22Rv1 (cell line): ENCODE measurements at regions not wholly inside any gene's neighbourhood (a gene's known extent, or its start where the extent isn't known, plus 50 kb on each side); places are given as distances from the start of the nearest gene placed in this dataset.

Experiments used
- H3K27ac ChIP-seq: fragments of 450-650 bp; 2 replicates; pipeline ENCODE4 v1.5.1; 2017
- ZFX ChIP-seq: fragments of 450-650 bp; IDR thresholded peaks from 2 replicates; pipeline ENCODE4 v1.6.1; 2017; ENCODE audit warnings: antibody characterized with exemption, borderline replicate concordance
- TF ChIP-seq, protein P1 (sequence below): fragments of 450-650 bp; IDR thresholded peaks from 2 replicates; pipeline ENCODE4 v1.5.1; 2017; ENCODE audit warnings: mild to moderate bottlenecking

DNA sequence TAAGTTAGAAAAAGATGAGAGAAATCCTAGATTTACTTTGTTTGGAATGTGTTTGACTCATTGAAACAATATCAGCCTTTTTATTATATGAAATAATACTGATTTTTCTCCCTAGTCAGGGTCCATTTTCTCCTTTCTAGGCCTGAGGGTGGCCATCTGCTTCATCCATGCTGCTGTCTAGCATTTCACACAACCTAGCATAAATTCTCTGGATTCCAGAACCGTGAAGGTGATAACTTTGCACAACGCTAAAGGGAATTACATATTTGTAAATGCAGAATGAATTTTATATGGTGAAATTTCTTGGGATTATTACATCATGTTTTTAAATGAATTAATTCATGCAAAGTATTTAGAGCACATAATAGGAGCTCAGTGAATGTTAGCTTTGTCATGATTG lies 505.1 kb downstream of the INHBA start:
- no peak overlapping the region for H3K27ac ChIP-seq
- TF ChIP-seq ZFX = no peak
- TF ChIP-seq, protein P1, sequence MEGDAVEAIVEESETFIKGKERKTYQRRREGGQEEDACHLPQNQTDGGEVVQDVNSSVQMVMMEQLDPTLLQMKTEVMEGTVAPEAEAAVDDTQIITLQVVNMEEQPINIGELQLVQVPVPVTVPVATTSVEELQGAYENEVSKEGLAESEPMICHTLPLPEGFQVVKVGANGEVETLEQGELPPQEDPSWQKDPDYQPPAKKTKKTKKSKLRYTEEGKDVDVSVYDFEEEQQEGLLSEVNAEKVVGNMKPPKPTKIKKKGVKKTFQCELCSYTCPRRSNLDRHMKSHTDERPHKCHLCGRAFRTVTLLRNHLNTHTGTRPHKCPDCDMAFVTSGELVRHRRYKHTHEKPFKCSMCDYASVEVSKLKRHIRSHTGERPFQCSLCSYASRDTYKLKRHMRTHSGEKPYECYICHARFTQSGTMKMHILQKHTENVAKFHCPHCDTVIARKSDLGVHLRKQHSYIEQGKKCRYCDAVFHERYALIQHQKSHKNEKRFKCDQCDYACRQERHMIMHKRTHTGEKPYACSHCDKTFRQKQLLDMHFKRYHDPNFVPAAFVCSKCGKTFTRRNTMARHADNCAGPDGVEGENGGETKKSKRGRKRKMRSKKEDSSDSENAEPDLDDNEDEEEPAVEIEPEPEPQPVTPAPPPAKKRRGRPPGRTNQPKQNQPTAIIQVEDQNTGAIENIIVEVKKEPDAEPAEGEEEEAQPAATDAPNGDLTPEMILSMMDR = no peak

DNA sequence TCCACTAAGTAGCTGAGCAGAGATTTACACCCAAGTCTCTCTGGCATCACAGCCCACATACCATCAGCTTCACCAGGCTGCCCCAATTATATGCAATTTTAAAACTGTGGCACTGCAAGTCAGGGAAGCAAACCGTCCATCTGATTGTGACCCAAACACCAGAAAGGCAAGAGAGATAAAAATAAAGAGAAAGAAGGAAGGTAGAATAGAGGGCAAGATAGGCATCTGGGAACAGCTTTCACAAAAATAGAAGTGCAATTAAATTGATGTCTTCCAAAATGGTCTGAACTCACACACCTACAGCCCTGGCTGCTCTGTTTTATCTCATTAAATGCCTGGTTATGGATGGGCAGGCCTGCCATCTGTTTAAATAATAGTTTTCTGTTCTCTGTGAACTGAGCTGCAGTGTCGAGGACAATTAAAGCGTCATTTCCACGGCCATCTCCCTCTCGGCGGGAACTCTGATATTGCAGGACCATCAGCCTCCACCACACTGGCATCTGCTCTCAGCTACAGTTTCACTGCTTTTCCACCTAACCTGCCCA lies 509.1 kb downstream of the INHBA start:
- H3K27ac ChIP-seq = no peak overlapping the region
- TF ChIP-seq ZFX = no peak
- TF ChIP-seq, protein P1 = no peak

DNA sequence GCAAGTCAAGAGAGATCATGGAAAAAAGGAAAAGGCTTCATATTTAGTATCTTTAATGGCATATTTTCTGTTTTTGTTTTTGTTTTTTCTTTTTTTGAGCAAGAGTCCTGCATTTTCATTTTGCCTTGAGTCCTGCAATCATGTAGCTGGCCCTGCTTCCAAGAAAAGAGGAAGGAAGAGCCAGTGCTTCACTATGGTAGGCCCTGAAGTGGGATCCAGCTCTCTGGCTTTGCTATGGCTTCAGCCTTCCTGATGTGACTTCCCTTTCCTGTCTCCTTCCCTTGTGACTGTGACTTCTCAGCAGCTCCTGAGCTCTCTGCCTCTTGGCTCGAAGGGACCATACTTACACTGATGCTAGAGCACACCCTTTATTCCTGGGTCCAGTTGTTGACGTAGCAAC lies 512.3 kb downstream of the INHBA start:
- TF ChIP-seq ZFX = no peak
- TF ChIP-seq, protein P1 = no peak
- H3K27ac ChIP-seq = no peak overlapping the region

DNA sequence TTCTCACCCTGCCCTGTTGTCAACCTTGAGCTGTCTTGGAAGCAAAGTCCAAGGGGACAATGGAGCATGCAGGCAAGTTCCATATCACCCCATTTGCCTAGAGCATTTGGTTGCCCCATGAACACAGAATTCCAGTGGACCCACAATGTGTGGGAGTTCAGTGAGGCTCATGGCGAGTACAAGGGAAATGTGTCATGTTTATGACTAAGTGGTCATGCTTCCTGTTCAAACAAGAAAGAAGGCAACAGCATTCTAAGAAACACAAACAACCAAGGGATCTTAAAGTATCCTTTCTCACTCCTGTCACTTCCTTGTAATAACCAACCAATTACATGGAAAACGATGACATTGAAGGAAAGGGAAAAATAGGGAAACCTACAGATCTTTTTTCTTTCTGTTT lies 513.0 kb downstream of the INHBA start:
- no peak for TF ChIP-seq ZFX
- TF ChIP-seq, protein P1 = no peak
- no peak overlapping the region for H3K27ac ChIP-seq

DNA sequence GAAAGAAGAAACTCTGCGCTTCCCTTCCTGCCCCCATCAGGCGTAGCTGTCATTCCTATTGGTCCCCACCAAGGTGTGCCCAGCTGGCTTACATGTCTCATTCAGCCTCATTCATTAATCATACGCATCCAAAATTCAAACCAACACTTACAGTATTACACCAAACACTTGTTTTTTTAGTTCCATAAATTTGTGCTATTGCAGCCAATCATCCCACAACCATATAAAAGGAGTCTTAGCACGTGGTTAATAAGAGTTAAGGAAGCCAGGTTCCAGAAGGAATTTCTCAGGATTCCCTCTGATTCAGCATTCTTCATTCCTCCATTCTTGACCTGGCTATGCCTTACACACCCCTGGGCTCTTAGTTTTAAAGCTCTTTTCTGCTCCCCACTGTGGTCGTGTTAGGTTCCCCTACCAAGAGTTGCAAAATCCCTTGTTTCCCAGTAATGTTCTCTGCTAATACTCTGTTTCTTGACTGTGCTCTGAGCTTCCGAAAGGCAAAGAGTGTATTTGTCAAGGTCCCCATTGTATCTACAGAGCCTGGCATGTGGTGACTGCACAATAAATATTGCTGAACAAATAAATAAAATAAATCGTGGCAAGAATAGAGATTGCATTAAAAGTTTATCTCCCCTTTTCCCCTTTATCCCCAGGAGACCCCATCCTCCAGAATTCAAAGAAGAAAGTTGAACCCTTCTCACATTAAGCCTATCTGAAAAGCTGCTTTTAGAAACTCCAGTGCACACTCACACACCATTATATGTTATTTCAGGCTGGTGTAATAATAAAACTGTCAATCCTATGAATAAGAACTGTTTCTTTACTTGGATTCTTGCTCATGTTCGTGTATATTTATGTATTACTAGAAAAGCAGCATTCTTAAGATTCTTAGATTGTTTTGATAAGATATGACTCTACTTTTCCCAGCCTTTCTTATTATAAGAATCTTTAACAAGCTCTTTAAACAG lies 514.4 kb downstream of the INHBA start:
- H3K27ac ChIP-seq = peak overlapping the region; percentile 1; the same call in 1 of the 2 replicates
- TF ChIP-seq, protein P1 = no peak
- TF ChIP-seq ZFX = no peak

DNA sequence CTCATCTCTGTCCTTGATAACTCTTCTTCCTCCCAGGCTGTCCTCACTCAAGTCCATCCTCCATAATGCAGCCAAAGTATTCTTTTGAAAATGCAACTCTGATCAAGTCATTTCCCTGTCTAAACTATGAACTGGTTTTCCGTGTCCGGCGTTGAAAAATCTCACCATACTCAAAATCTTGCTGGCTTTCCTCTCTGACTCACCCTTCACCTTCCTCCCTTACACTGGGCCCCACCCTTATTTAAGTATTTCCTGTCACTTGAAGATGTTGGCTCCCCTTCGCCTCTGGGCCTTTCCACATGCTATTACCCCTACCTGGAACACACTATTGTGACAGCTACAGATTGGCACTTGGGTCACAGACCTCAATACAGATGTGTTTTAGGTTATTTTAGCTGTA lies 515.6 kb downstream of the INHBA start:
- H3K27ac ChIP-seq = no peak overlapping the region

DNA sequence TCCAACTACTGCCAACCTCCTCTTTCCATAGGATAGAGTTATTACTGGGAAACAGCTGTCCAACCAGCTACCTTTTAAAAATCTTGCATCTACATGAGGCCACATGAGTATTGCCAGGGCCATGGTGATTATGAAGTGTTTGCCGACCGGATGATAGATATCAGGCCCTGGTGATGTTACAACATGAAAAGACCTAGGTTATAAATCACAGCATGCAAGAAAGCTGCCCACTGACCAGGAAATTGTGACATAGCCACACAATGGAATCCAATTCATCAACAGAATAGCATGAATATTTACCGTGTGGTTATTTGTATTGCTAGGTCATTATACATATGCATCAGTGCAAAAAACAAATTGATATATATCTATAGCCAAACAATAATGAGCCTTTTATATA lies 517.0 kb downstream of the INHBA start:
- TF ChIP-seq ZFX = no peak
- TF ChIP-seq, protein P1 = no peak
- no peak overlapping the region for H3K27ac ChIP-seq

More for the DNA sequence above, 515.6 kb downstream of the INHBA start:
- TF ChIP-seq, protein P1 = no peak
- TF ChIP-seq ZFX = no peak
